OCI-LY7 (cell line): ENCODE measurements at regions not wholly inside any gene's neighbourhood (a gene's known extent, or its start where the extent isn't known, plus 50 kb on each side); places are given as distances from the start of the nearest gene placed in this dataset.

Source experiments
- EZH2phosphoT487 ChIP-seq: fragments of 200-600 bp; sonication (generic); IDR thresholded peaks from 2 replicates; pipeline ENCODE4 v1.6.1; 2018; ENCODE audit warnings: low read depth, borderline replicate concordance, mild to moderate bottlenecking, mixed run types, antibody characterized with exemption, low read length, moderate library complexity, mixed read lengths
- TF ChIP-seq, protein P1 (sequence below): fragments of 200-600 bp; sonication (generic); conservative IDR thresholded peaks from 2 replicates; pipeline ENCODE4 v1.5.1; 2014; ENCODE audit warnings: mild to moderate bottlenecking, antibody characterized with exemption, low read length, moderate library complexity, mixed read lengths

DNA sequence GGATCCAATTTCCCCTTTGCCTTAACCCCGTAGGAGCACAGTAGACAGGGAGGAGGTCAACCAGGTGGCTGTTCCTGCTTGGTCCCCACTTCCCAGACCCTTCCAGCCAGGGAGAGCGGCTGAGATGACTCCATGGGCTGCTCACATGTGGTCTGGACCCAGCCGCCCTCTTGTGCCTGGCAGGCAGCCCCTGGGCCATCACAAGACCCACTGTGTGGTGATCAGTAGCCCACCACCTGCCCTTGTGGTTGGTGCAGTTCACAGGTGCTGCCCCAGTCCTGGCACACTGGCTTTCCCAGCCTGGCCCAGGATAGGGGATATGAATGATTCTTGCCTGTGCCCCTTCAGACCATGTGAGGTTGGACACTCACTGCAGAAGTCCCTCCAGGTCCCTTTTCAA is 1556.7 kb downstream of the FOXD4L5 start:
- TF ChIP-seq, protein P1, sequence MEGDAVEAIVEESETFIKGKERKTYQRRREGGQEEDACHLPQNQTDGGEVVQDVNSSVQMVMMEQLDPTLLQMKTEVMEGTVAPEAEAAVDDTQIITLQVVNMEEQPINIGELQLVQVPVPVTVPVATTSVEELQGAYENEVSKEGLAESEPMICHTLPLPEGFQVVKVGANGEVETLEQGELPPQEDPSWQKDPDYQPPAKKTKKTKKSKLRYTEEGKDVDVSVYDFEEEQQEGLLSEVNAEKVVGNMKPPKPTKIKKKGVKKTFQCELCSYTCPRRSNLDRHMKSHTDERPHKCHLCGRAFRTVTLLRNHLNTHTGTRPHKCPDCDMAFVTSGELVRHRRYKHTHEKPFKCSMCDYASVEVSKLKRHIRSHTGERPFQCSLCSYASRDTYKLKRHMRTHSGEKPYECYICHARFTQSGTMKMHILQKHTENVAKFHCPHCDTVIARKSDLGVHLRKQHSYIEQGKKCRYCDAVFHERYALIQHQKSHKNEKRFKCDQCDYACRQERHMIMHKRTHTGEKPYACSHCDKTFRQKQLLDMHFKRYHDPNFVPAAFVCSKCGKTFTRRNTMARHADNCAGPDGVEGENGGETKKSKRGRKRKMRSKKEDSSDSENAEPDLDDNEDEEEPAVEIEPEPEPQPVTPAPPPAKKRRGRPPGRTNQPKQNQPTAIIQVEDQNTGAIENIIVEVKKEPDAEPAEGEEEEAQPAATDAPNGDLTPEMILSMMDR: no peak
- TF ChIP-seq EZH2phosphoT487: no peak
